Natural killer cell treated with Interleukin-12 subunit alpha and Interleukin-12 subunit beta and Interleukin-15 and Interleukin-18, amount 100 ng/mL, for 72 hours (primary cell): ENCODE measurements at regions not wholly inside any gene's neighbourhood (a gene's known extent, or its start where the extent isn't known, plus 50 kb on each side); places are given as distances from the start of the nearest gene placed in this dataset.

Experiments
- ATAC-seq, 2 donors: fragments of 150-1000 bp; cut with Tn5 transposase in 1 of 2; sonication (Bioruptor Pico), chemical (Tn5 transposase) in 1 of 2; 2 replicates each; pipeline ENCODE4 v1.10.0; 2021
- DNase-seq: peaks from one replicate; pipeline ENCODE4 v3.0.0; 2022; ENCODE audit warnings: low spot score
- H3K27ac Mint-ChIP-seq, 2 donors: 1 replicate in 1 of 2; 2 replicates in 1 of 2; pipeline ENCODE4 v1.8.0; 2022; ENCODE audit warnings: mixed read lengths in 2 of 2, mild to moderate bottlenecking in 1 of 2, moderate library complexity in 1 of 2
- H3K27me3 Mint-ChIP-seq, 2 donors: 1 replicate in 1 of 2; 2 replicates in 1 of 2; pipeline ENCODE4 v1.8.0; 2022; ENCODE audit warnings: mixed read lengths in 2 of 2
- H3K36me3 Mint-ChIP-seq: one replicate; pipeline ENCODE4 v1.8.0; 2022; ENCODE audit warnings: mixed read lengths
- H3K4me1 Mint-ChIP-seq, 2 donors: 1 replicate in 1 of 2; 2 replicates in 1 of 2; pipeline ENCODE4 v1.8.0; 2022; ENCODE audit warnings: low read depth in 2 of 2, mixed read lengths in 2 of 2, mild to moderate bottlenecking in 1 of 2
- H3K4me3 Mint-ChIP-seq: one replicate; pipeline ENCODE4 v1.8.0; 2022; ENCODE audit warnings: mixed read lengths
- H3K9me3 Mint-ChIP-seq: 2 replicates; pipeline ENCODE4 v1.8.0; 2022; ENCODE audit warnings: mixed read lengths

DNA sequence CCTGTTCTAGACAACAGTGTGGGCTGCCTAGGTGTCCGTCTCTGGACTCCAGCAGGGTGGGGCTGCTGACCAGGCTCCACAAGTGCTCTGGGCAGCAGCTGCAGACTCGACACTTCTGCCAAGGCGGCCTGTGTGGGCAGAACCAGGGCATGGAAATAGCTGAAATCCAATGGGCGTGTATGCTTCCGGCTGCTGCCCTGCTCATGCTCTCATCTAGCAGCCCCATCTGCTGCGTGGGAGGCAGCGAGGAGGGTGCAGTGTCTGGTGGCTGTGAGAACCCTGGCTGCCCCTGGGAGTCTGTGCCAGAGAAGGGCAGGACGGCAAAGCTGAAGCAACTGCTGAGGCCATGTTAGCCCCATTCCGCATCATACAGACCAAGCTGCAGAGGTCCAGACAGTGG lies 174.9 kb downstream of the SOX11 start:
- Mint-ChIP-seq H3K36me3 (no peaks in the 10 kb centered on the region), H3K4me3 (no peak overlapping the region), H3K27me3 (no peaks in the 10 kb centered on the region), H3K27ac (no peak overlapping the region), H3K4me1 (no peaks in the 10 kb centered on the region), H3K9me3 (peaks cover 9% of the 10 kb centered on the region)
- no peak for DNase-seq
- no peak for ATAC-seq

DNA sequence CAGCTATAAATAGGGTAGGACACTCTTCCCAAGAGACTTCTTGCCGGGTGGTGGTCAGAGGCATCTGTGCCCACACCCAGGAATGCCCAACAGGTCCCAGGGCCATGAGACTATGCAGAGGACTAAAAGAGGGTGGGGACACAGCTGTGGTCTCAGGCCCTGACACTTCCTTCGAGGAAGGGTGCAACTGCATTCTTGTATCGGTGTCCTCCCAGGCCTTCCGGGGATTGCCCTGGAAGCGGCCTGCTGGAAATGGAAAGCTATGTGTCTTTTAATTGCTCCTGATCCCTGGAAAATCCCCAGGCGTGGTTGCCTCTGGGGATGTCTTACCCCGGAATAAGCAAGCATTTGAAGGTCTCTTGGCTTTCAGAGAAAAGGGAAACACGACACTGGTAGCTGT lies 176.7 kb downstream of the SOX11 start:
- DNase-seq: no peak
- Mint-ChIP-seq H3K9me3 (peaks cover 9% of the 10 kb centered on the region), H3K4me3 (no peak overlapping the region), H3K27ac (no peak overlapping the region), H3K4me1 (no peaks in the 10 kb centered on the region), H3K27me3 (no peaks in the 10 kb centered on the region), H3K36me3 (no peaks in the 10 kb centered on the region)
- no peak for ATAC-seq

DNA sequence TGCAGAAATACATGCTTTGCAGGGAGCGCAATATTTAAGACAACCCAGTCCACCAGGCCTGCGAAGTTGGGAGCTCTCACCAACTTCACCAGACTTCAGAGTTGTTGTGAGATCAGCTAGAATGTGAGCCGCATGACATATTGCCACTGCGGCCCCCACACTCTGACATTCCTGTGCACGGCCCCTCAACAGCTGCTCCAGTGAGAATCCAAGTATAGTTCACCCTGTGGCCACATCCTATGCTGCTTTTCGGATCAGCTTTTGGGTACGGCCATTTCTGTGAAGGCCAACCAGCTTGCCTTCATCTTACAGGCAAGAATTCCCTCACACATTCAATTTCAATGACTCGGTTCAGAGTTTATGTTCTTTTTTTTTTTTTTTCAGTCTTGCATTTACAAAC lies 177.8 kb downstream of the SOX11 start:
- Mint-ChIP-seq H3K9me3 (peaks cover 4% of the 10 kb centered on the region), H3K4me1 (no peaks in the 10 kb centered on the region), H3K36me3 (no peaks in the 10 kb centered on the region), H3K27ac (no peak overlapping the region), H3K4me3 (no peak overlapping the region), H3K27me3 (no peaks in the 10 kb centered on the region)
- DNase-seq (no peak), ATAC-seq (no peak)

DNA sequence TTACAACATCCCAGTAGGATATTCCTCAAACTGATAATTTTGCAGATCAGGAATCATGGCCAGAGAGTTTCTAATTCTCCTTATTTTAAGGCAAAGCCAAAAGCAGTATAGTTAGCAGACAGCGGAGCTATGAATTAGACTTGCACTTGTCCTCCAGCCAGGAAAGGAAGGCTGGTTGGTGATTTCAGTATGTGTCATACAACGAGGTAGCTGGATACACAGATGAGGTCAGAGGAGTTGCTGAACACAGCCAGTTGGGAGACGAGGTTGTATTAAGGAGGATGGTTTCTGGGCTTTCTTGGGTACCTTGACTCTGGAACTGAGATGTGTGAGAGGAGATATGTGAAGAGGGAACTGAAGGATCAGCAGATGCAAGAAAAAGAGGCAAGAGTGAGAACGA lies 185.2 kb downstream of the SOX11 start:
- ATAC-seq: no peak
- no peaks in the 10 kb centered on the region for H3K27me3 Mint-ChIP-seq
- no peaks in the 10 kb centered on the region for H3K36me3 Mint-ChIP-seq
- H3K9me3 Mint-ChIP-seq: peaks cover 10% of the 10 kb centered on the region
- H3K27ac Mint-ChIP-seq: no peak overlapping the region
- H3K4me1 Mint-ChIP-seq: no peaks in the 10 kb centered on the region
- no peak for DNase-seq
- no peak overlapping the region for H3K4me3 Mint-ChIP-seq

DNA sequence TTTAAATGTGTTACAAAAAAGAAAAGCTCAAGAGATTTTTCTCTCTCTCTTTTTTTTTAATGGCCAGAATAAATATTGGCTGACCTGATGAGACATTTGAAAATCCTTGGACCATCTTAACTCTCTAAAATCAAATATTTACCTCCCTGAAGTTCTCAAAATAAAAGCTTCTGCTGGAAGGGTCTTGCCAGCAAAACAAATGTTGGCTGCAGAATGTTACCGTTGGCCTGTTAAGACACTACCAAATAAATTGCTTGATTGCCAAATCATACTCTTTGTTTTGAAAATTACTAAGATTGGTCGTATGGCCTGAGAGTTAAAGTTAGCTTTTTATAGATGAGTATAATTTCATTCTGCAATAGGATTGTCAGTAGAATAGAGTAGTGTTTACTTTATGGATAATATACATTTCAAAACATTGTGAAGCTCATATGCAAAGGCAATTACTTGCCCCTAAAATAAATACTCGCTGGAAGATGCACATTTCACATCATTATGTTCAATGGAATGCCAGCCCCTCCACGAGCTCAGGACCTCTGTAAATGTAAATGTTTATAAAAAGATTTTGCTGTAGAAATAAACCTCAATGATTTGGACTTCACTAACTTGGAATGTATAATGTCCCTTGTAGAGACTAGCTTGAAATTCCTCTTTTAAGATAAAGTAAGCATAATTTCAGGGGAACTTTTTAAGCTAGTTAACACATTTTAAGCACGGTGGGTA lies 193.4 kb downstream of the SOX11 start:
- no peaks in the 10 kb centered on the region for H3K4me1 Mint-ChIP-seq
- H3K9me3 Mint-ChIP-seq: peaks cover 12% of the 10 kb centered on the region
- no peak for ATAC-seq
- no peak for DNase-seq
- H3K36me3 Mint-ChIP-seq: no peaks in the 10 kb centered on the region
- H3K4me3 Mint-ChIP-seq: no peak overlapping the region
- no peaks in the 10 kb centered on the region for H3K27me3 Mint-ChIP-seq
- H3K27ac Mint-ChIP-seq: no peak overlapping the region

DNA sequence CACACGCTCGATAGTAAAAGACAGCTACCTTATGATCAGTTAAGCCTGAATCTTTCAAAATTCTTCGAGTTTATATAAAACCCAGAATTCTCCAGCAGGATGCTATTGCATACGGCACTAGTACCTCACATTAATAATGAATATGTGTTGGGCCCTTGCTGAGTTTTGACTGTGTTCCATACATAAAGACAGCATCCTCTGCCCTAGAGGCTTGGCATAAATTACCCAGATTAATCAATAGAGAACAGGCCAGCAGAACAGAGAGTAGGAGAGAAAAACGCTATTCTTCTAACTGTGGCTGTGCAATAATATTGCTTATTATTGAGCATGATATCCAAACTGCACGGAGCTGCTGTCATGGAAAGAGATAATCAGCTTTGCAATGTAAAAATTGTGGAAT lies 194.3 kb downstream of the SOX11 start:
- Mint-ChIP-seq H3K27ac (no peak overlapping the region), H3K4me1 (no peaks in the 10 kb centered on the region), H3K36me3 (no peaks in the 10 kb centered on the region), H3K9me3 (peaks cover 11% of the 10 kb centered on the region), H3K4me3 (no peak overlapping the region), H3K27me3 (no peaks in the 10 kb centered on the region)
- ATAC-seq (no peak), DNase-seq (no peak)

DNA sequence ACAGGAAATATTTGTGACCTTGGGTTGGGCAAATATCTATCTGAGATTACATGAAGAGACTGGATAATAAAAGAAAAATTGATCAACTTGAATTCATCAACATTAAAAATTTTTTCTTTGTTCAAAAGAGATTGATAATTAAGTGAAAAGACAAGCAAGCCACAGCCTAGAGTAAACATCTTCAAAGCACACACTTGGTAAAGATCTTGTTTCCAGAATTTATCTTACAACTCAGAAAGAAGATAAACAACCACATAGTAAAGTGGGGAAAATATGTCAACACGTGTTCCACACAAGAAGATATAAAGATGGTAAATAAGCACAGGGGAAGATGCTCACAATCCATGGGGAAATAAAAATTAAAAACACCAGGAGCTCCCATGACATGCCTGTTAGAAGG lies 195.9 kb downstream of the SOX11 start:
- peaks cover 2% of the 10 kb centered on the region for H3K36me3 Mint-ChIP-seq
- ATAC-seq (no peak), DNase-seq (no peak)
- H3K4me1 Mint-ChIP-seq: no peaks in the 10 kb centered on the region
- H3K27ac Mint-ChIP-seq: no peak overlapping the region
- H3K27me3 Mint-ChIP-seq: no peaks in the 10 kb centered on the region
- H3K4me3 Mint-ChIP-seq: no peak overlapping the region
- peaks cover 12% of the 10 kb centered on the region for H3K9me3 Mint-ChIP-seq

DNA sequence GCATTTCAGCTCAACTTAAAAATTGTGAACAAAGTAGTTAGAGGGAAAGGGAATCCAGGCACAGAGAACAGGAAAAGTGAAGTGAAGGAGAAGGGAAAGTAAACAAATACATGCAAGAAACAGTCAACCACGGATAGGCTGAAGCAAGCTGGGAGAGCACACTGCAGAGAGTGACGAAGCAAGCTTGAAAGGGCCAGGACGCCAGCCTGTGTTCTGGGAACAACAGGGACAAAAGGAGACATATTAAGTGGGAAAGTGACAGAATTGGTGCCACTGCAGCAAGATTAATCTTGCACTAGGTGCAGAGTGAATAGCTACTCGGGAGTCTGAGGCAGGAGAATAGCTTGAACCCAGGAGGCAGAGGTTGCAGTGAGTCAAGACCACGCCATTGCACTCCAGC lies 197.3 kb downstream of the SOX11 start:
- Mint-ChIP-seq H3K4me1 (no peaks in the 10 kb centered on the region), H3K27me3 (no peaks in the 10 kb centered on the region), H3K27ac (no peak overlapping the region), H3K36me3 (peaks cover 6% of the 10 kb centered on the region), H3K4me3 (no peak overlapping the region), H3K9me3 (peaks cover 12% of the 10 kb centered on the region)
- no peak for ATAC-seq
- no peak for DNase-seq

DNA sequence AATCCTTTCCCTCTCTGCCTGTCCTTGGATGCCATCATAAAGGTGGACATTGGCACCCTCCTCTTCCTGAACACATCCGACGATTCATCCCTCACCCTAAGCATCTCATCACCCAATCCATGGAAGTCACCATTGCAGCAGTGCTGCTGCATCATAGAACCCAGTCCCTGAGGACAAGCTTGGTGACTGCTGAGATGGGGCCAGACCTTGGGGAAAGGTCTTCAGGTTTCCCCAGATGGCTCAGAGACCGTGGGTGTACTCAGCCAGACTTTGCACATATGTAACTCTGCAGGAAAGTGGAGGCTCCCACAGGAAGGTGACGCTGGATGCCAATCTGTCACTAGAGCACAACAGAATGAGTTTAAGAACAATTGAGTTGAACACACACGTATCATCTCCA lies 202.2 kb downstream of the SOX11 start:
- peaks cover 0 to 3% of the 10 kb centered on the region in 2 donors for H3K4me1 Mint-ChIP-seq

DNA sequence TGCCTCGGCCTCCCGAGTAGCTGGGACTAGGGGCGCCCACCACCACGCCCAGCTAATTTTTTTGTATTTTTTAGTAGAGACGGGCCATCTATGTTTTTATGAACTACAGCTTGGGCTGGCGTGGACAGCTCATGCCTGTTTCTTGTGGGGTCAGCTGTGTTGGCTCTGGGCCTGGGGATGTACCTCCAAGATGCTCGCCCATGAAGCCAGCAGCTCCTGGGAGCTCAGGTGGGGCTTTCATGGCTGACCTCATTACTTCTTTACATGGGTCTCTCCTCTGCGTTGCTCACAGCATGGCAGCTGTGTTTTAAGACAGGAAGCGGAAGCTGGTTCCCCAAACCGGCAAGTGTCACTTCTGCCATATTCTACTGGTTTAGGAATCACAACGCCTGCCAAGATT lies 203.1 kb downstream of the SOX11 start:
- peaks cover 0 to 3% of the 10 kb centered on the region in 2 donors for H3K4me1 Mint-ChIP-seq
- DNase-seq (no peak), ATAC-seq (no peak)
- peaks cover 14% of the 10 kb centered on the region for H3K9me3 Mint-ChIP-seq
- H3K27ac Mint-ChIP-seq: no peak overlapping the region
- no peaks in the 10 kb centered on the region for H3K27me3 Mint-ChIP-seq
- H3K36me3 Mint-ChIP-seq: peaks cover 6% of the 10 kb centered on the region
- H3K4me3 Mint-ChIP-seq: no peak overlapping the region

More for the DNA sequence above, 202.2 kb downstream of the SOX11 start:
- Mint-ChIP-seq H3K9me3 (peaks cover 17% of the 10 kb centered on the region), H3K27me3 (no peaks in the 10 kb centered on the region), H3K36me3 (peaks cover 6% of the 10 kb centered on the region), H3K27ac (no peak overlapping the region), H3K4me3 (no peak overlapping the region)
- no peak for ATAC-seq
- DNase-seq: no peak

DNA sequence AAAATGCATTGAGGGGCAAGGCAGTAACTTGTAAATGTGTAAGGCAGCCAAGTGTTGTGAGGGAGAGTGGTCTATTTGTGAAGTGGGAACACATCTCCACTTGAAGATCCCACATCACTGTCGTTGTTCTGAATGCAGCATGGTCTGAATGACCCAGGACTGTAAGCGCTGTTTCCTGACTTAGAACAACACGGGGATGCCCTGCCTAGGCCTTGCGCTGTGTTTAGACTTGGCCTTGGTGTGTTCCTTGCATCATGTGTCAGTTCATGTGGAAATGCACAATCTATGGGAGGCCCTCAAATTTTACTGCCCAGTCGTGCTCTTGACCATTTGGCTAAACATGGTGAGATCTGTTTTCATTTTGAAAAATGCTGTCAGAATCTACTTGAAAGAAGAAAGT lies 205.1 kb downstream of the SOX11 start:
- Mint-ChIP-seq H3K9me3 (peaks cover 14% of the 10 kb centered on the region), H3K4me3 (no peak overlapping the region)

DNA sequence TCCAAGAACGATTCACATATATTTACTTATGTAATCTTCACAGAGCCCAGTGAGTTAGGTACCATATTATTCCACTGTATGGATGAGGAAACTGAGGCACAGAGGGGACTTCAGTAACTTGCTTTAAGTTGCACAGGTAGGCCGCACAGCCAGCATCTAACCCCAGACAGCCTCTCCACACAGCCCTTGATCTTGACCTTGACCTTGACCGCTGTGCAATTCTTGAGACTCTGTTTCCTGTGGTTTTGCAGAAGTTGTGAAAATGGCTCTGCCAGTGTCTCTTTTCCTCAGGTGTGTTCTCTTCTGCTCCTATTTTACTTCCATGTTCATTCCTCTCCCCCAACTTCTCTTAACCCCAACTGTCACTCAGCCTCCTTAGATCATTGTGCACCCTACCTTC lies 206.5 kb downstream of the SOX11 start:
- Mint-ChIP-seq H3K27ac (no peak overlapping the region), H3K27me3 (no peaks in the 10 kb centered on the region), H3K4me3 (no peak overlapping the region), H3K9me3 (peaks cover 8% of the 10 kb centered on the region), H3K36me3 (no peaks in the 10 kb centered on the region), H3K4me1 (peaks cover 0 to 3% of the 10 kb centered on the region in 2 donors)
- ATAC-seq (no peak), DNase-seq (no peak)

More for the DNA sequence above, 205.1 kb downstream of the SOX11 start:
- Mint-ChIP-seq H3K27me3 (no peaks in the 10 kb centered on the region), H3K27ac (no peak overlapping the region), H3K36me3 (peaks cover 6% of the 10 kb centered on the region), H3K4me1 (peaks cover 0 to 3% of the 10 kb centered on the region in 2 donors)
- ATAC-seq (no peak), DNase-seq (no peak)

DNA sequence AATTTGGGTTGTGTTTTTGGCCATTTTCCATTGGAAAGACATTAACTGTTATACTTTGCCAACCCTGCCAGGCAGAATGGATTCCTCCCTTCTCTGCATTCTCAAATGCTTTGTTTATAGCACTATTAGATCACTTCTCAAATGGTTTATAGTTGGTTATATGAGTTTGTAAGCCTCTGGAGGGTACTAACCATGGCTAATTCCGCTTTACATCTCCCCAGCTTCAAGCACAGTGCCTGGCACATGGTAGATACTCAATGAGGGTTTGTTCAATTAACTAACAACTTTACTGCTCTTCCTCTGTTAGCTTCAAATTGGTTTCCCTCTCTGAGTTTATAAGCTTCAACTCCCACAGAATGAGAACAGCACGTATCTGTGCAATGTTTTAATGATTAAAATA lies 213.5 kb downstream of the SOX11 start:
- H3K4me1 Mint-ChIP-seq: no peaks in the 10 kb centered on the region
- H3K27ac Mint-ChIP-seq: no peak overlapping the region
- H3K36me3 Mint-ChIP-seq: no peaks in the 10 kb centered on the region
- no peak overlapping the region for H3K4me3 Mint-ChIP-seq
- DNase-seq (no peak), ATAC-seq (no peak)
- peaks cover 5% of the 10 kb centered on the region for H3K9me3 Mint-ChIP-seq
- no peaks in the 10 kb centered on the region for H3K27me3 Mint-ChIP-seq

DNA sequence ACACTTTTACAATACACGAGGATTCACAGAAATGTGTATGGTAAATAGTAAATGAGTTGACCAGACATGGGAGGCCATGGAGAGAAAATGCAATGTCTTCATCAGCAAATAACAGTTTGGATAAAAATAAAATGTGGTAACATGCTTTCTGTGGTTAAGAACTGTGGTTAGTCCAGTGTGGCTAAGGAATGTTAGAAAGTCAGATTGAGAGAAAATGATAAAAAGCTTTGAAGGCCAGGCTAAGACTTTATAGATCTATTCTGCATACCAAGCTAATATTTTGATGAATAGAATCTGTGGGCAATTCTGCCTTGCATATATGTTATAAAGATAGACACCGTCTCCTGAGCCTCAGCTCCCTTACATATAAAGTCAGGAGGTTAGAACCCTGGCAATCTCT lies 215.9 kb downstream of the SOX11 start:
- Mint-ChIP-seq H3K9me3 (peaks cover 5% of the 10 kb centered on the region), H3K4me1 (no peaks in the 10 kb centered on the region), H3K27ac (no peak overlapping the region), H3K36me3 (no peaks in the 10 kb centered on the region), H3K4me3 (no peak overlapping the region), H3K27me3 (no peaks in the 10 kb centered on the region)
- no peak for DNase-seq
- no peak for ATAC-seq

DNA sequence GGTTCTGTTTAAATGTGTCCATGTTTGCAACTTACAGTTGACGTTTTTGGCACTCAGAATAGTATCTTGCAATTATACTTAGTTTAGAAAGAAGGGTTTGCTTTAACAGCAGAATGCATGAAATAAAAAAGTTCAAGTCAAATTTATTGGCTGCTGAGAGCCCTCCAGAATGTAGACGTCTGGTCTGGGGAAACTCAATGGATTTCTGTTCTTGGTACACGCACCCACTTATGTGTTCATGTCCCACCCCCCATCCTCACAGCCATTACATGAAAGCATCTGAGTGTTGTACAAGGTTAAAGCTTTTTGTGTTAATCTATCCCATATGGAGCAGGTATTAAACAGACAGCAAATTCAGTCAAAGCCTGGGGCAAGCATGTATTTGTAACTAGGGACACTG lies 219.5 kb downstream of the SOX11 start:
- DNase-seq: no peak
- ATAC-seq: no peak
- Mint-ChIP-seq H3K36me3 (no peaks in the 10 kb centered on the region), H3K4me3 (no peak overlapping the region), H3K27ac (no peak overlapping the region), H3K27me3 (no peaks in the 10 kb centered on the region), H3K4me1 (no peaks in the 10 kb centered on the region), H3K9me3 (peaks cover 16% of the 10 kb centered on the region)
